Stomach (tissue), 8 donors: ENCODE measurements at regions not wholly inside any gene's neighbourhood (a gene's known extent, or its start where the extent isn't known, plus 50 kb on each side); places are given as distances from the start of the nearest gene placed in this dataset.

Experiments
- DNase-seq, 2 donors: peaks; one replicate each; pipeline versions ENCODE4 v3.0.0 to v3.0.0-alpha.2; 2013 to 2019
- H3K27ac ChIP-seq, 5 donors: fragments of 200-600 bp in 4 of 5; sonication (generic) in 4 of 5; one replicate each; pipeline ENCODE4 v1.5.1; 2013 to 2019; ENCODE audit warnings: mild to moderate bottlenecking in 1 of 5, moderate library complexity in 1 of 5
- H3K27me3 ChIP-seq, 3 donors: fragments of 200-600 bp; sonication (generic); one replicate each; pipeline ENCODE4 v1.5.1; 2017 to 2019; ENCODE audit warnings: mixed run types in 1 of 3
- H3K36me3 ChIP-seq, 4 donors: fragments of 200-600 bp; sonication (generic); 1 replicate in 3 of 4; 2 replicates in 1 of 4; pipeline ENCODE4 v1.5.1; 2016 to 2019
- H3K4me1 ChIP-seq, 4 donors: fragments of 200-600 bp; sonication (generic); one replicate each; pipeline ENCODE4 v1.5.1; 2016 to 2019
- H3K4me3 ChIP-seq, 4 donors: fragments of 200-600 bp; sonication (generic) in 3 of 4; one replicate each; pipeline ENCODE4 v1.5.1; 2016 to 2019; ENCODE audit warnings: mild to moderate bottlenecking in 1 of 4
- H3K9me3 ChIP-seq, 4 donors: fragments of 200-600 bp; sonication (generic); one replicate each; pipeline ENCODE4 v1.5.1; 2016 to 2019
- EP300 ChIP-seq: sonication (generic); formaldehyde crosslinking; IDR thresholded peaks from one replicate; pipeline ENCODE4 v1.6.1; 2017; ENCODE audit warnings: antibody characterized with exemption
- POLR2A ChIP-seq, 4 donors: fragments of 450-650 bp; IDR thresholded peaks; one replicate each; pipeline ENCODE4 v1.6.1; 2016; ENCODE audit warnings: antibody characterized with exemption in 4 of 4, control low read depth in 2 of 4, mild to moderate bottlenecking in 1 of 4, moderate library complexity in 1 of 4
- POLR2AphosphoS5 ChIP-seq, 3 donors: sonication (generic); formaldehyde crosslinking; IDR thresholded peaks; one replicate each; pipeline ENCODE4 v1.6.1; 2016; ENCODE audit warnings: antibody characterized with exemption in 3 of 3
- WGBS, 5 donors: extraction: QIAGEN DNeasy Blood & Tissue Kit in 3 of 5; methylation state at CpG; one replicate each; pipeline versions ENCODE4 v1.1.5 to v1.1.7; 2013 to 2018; 5-methylcytosine and 5-hydroxymethylcytosine counted together
- intact Hi-C: fragments of 100-400 bp; cut with DNase I; formaldehyde crosslinking; loops from one replicate; pipeline ENCODE4 v1.15.1; 2023; ENCODE audit warnings: low total_unique reads
- TF ChIP-seq, protein P1 (sequence below), 7 experiments: fragments of 450-650 bp in 4 of 7; fragments of 200-600 bp in 3 of 7; sonication (generic) in 3 of 7; IDR thresholded peaks; one replicate each; pipeline ENCODE4 v1.5.1; 2016 to 2019; ENCODE audit warnings: antibody characterized with exemption in 7 of 7, control low read depth in 2 of 7, mild to moderate bottlenecking in 1 of 7
- donor health status: healthy with polysubstance abuse.
- donor health status: Bipolar disorder and iron deficiency.
- donor health status: healthy.

- Histone ChIP-seq H3K27ac (no peak overlapping the region), H3K4me3 (no peak overlapping the region), H3K4me1 (peaks cover 8 to 17% (median 14%) of the 10 kb centered on the region in 4 donors), H3K27me3 (peaks cover 12 to 80% (median 45%) of the 10 kb centered on the region in 3 donors), H3K36me3 (no peaks in the 10 kb centered on the region), H3K9me3 (peaks cover 0 to 5% (median 0%) of the 10 kb centered on the region in 4 donors)
- intact Hi-C loops: no loop called here
- peak in 1 of 2 donors; percentile 12 for DNase-seq
- WGBS, 5 donors: 32 to 48% (median 36%) methylated on average over 2 of the region's 2 CpGs
- no peak for TF ChIP-seq POLR2A (IDR thresholded peaks at IDR 0.05)
- TF ChIP-seq, protein P1, sequence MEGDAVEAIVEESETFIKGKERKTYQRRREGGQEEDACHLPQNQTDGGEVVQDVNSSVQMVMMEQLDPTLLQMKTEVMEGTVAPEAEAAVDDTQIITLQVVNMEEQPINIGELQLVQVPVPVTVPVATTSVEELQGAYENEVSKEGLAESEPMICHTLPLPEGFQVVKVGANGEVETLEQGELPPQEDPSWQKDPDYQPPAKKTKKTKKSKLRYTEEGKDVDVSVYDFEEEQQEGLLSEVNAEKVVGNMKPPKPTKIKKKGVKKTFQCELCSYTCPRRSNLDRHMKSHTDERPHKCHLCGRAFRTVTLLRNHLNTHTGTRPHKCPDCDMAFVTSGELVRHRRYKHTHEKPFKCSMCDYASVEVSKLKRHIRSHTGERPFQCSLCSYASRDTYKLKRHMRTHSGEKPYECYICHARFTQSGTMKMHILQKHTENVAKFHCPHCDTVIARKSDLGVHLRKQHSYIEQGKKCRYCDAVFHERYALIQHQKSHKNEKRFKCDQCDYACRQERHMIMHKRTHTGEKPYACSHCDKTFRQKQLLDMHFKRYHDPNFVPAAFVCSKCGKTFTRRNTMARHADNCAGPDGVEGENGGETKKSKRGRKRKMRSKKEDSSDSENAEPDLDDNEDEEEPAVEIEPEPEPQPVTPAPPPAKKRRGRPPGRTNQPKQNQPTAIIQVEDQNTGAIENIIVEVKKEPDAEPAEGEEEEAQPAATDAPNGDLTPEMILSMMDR (IDR thresholded peaks at IDR 0.05): no peak
- TF ChIP-seq POLR2AphosphoS5 (IDR thresholded peaks at IDR 0.05): no peak
- TF ChIP-seq EP300: no peak
Observed at GRCh38 chr12:114476159-114476558, 70.2 kb upstream of the TBX5 start.

DNA sequence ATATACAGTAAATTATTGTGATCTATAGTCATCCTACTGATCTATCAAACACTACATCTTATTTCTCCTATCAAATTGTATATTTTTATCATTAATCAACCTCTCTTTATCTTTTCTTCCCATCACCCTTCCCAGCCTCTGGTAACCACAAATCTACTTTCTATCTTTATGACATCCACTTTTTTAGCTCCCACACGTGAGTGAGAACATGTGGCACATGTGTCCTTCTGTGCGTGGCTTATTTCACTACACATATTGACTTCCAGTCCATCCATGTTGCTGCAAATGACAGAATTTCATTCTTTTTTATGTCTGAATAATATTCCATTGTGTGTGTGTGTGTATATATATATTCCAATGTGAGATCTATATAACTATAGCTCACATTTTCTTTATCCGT lies 67.8 kb upstream of the TBX5 start:
- intact Hi-C loops: no loop called here

DNA sequence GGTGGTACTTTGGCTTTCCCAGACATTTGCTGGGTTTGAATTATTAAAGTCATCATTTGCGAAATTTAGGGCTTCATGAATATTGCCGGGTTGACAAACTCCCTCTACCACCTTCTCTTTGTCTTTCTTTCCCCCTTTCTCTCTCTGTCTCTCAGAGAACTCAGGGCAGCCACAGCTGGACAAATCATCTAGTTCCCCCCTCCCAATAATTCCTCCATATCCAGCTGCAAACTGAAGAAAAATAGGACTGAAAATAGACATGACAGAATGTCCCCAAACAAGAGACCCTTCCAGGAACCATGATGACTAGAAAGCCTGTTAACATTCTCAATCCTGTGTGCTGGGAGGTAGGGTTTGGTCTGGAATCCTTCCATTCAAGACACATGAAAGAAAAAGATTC lies 67.1 kb upstream of the TBX5 start:
- H3K4me1 ChIP-seq: no peaks in the 10 kb centered on the region
- 75 to 93% (median 90%) methylated on average over 2 of the region's 2 CpGs for WGBS, 5 donors
- TF ChIP-seq EP300 (no peak), POLR2AphosphoS5 (IDR thresholded peaks at IDR 0.05) (no peak), POLR2A (IDR thresholded peaks at IDR 0.05) (no peak)
- TF ChIP-seq, protein P1 (IDR thresholded peaks at IDR 0.05): no peak

More for the DNA sequence above, 67.8 kb upstream of the TBX5 start:
- DNase-seq: no peak
- Histone ChIP-seq H3K4me1 (no peaks in the 10 kb centered on the region), H3K4me3 (no peak overlapping the region), H3K27ac (no peak overlapping the region), H3K36me3 (no peaks in the 10 kb centered on the region), H3K9me3 (peaks cover 0 to 5% (median 0%) of the 10 kb centered on the region in 4 donors), H3K27me3 (peaks cover 2 to 79% (median 25%) of the 10 kb centered on the region in 3 donors)
- 71 to 79% (median 78%) methylated on average over 3 of the region's 3 CpGs for WGBS, 5 donors
- TF ChIP-seq, protein P1 (IDR thresholded peaks at IDR 0.05): no peak
- TF ChIP-seq POLR2AphosphoS5 (IDR thresholded peaks at IDR 0.05) (no peak), EP300 (no peak), POLR2A (IDR thresholded peaks at IDR 0.05) (no peak)

DNA sequence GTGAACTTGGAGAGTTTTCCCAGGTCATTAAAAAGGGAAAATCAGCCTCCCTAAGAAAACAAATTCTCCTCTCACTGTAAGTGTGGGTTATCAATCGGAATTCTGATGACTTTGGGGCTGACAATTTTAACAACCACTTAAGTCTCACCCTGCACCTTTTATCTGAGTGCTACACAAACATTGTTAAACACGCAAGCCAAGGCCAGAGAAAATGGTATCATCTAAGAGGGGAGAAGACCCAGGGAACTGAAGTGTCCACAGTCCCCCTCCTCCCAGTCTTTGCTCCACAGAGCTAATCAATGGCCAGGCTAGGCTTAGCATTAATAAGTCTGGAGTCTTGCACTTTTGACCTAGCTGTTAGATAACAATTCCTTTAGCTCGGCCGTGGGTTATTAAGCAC lies 51.7 kb upstream of the TBX5 start:
- no peak for DNase-seq

More for the DNA sequence above, 67.1 kb upstream of the TBX5 start:
- H3K4me3 ChIP-seq: no peak overlapping the region
- peaks cover 0 to 74% (median 19%) of the 10 kb centered on the region in 3 donors for H3K27me3 ChIP-seq
- no peak for DNase-seq
- H3K36me3 ChIP-seq: no peaks in the 10 kb centered on the region
- no peak overlapping the region for H3K27ac ChIP-seq
- intact Hi-C loops: no loop called here
- H3K9me3 ChIP-seq: peaks cover 0 to 5% (median 0%) of the 10 kb centered on the region in 4 donors

More for the DNA sequence above, 51.7 kb upstream of the TBX5 start:
- WGBS, 5 donors: 8 to 15% (median 11%) methylated on average over 4 of the region's 4 CpGs
- H3K27me3 ChIP-seq: peaks cover 0 to 84% (median 19%) of the 10 kb centered on the region in 3 donors
- intact Hi-C loops: no loop called here
- no peaks in the 10 kb centered on the region for H3K9me3 ChIP-seq
- no peak for TF ChIP-seq EP300
- TF ChIP-seq POLR2AphosphoS5 (IDR thresholded peaks at IDR 0.05): no peak
- TF ChIP-seq, protein P1 (IDR thresholded peaks at IDR 0.05): no peak
- no peak for TF ChIP-seq POLR2A (IDR thresholded peaks at IDR 0.05)
- no peak overlapping the region for H3K27ac ChIP-seq
- H3K4me3 ChIP-seq: no peak overlapping the region
- H3K36me3 ChIP-seq: no peaks in the 10 kb centered on the region
- no peaks in the 10 kb centered on the region for H3K4me1 ChIP-seq
